ENCODE measurements at regions not wholly inside any gene's neighbourhood (a gene's known extent, or its start where the extent isn't known, plus 50 kb on each side); places are given as distances from the start of the nearest gene placed in this dataset.

DNA sequence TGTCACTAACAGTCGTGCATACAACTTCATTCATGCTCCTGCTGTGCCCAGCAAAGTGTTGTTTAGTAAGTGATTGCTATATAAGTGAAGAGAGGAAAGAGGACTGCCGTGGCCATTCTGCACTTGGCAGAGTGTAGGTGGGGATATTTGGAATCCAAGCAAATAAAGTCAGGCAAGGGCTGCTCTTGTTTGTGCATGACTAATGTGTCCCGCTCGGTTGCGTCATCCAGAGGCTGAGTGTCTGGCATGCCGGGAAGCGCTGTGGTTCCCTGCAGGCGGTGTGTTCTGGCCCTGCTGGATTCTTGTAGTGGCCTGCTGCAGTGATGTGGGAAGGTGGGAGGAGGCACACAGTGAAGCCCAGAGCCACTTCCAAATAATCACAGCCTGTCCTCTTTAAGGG, 136.9 kb upstream of the ANKH start:
- no peak overlapping the region for H3K4me3 ChIP-seq (replicated peaks; ENCODE audit: low read depth, low read length)
- TF ChIP-seq CTCF (IDR thresholded peaks at IDR 0.05; ENCODE audit: low read depth, low read length, missing control alignments) = no peak
- DNase-seq (ENCODE audit: extremely low read depth, low read depth) = peak; percentile 78

DNA sequence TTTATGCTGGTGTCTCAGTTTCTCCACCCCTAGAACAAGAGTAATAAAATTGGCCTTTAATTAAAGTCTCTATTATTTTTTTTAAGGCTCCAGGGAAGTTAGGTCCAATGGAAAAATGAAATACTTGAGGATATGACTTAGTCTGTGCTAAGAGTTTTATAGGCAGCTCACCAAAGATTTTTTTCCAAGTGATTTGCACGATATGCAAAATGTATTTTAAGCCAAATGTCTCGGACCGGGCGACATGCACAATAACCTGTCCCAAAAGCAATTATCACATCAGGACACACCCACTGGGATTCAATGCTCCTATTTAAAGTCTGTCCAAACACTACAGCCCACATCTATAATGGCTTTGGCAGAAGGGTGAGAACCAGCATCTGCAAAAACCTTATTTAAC, 136.1 kb upstream of the ANKH start:
- TF ChIP-seq CTCF (IDR thresholded peaks at IDR 0.05; ENCODE audit: low read depth, low read length, missing control alignments) = no peak
- no peak for DNase-seq (ENCODE audit: extremely low read depth, low read depth)
- no peak overlapping the region for H3K4me3 ChIP-seq (replicated peaks; ENCODE audit: low read depth, low read length)

DNA sequence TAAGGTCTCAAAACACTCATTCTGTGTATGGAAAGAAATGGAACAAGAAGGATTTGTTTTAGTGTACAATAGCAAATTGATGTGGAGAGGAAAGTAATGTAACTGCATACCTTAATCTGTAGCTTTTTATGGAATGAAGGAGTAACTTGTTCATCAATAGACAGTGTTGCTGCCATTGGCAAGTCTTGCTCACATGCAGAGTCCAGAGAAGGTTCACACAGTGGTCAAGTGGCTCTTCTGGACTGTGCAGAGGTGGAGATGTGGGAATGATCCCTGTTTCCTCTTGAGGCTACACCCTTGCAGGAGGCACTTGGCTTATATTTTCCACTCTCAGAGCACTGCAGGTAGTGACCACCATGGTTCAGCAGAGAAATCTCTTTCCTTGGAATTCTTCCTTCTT, 132.9 kb upstream of the ANKH start:
- no peak overlapping the region for H3K4me3 ChIP-seq (replicated peaks; ENCODE audit: low read depth, low read length)
- no peak for TF ChIP-seq CTCF (IDR thresholded peaks at IDR 0.05; ENCODE audit: low read depth, low read length, missing control alignments)
- DNase-seq (ENCODE audit: extremely low read depth, low read depth) = no peak

DNA sequence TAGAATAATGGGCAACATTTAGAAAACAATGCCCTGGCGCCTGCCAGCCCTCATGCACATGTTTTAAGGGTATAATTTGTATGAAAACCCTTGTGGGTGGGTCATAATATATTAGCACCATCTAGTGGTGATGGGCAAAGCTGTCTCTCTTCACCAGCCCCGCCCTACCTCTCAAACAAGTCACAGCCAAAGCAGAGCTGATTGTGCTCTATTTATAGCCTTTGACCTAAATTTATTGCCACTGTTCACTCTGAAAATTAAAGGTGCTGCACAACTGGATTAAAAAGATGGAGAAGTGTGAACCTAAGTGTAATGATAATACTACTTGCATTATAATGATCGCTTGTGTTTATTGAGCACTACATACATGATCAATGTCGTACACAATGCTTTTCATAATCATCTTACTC, 131.9 kb upstream of the ANKH start:
- TF ChIP-seq CTCF (IDR thresholded peaks at IDR 0.05; ENCODE audit: low read depth, low read length, missing control alignments) = peak; percentile 83
- peak; percentile 47 for DNase-seq (ENCODE audit: extremely low read depth, low read depth)
- H3K4me3 ChIP-seq (replicated peaks; ENCODE audit: low read depth, low read length) = no peak overlapping the region

GRCh38 chr5:15002791-15003190, 131.2 kb upstream of the ANKH start:
- DNase-seq (ENCODE audit: extremely low read depth, low read depth) = no peak
- TF ChIP-seq CTCF (IDR thresholded peaks at IDR 0.05; ENCODE audit: low read depth, low read length, missing control alignments) = no peak

GRCh38 chr5:15002173-15002572, 130.6 kb upstream of the ANKH start:
- DNase-seq (ENCODE audit: extremely low read depth, low read depth) = no peak
- H3K4me3 ChIP-seq (replicated peaks; ENCODE audit: low read depth, low read length) = no peak overlapping the region
- TF ChIP-seq CTCF (IDR thresholded peaks at IDR 0.05; ENCODE audit: low read depth, low read length, missing control alignments) = no peak

More at GRCh38 chr5:15002791-15003190, 131.2 kb upstream of the ANKH start:
- H3K4me3 ChIP-seq (replicated peaks; ENCODE audit: low read depth, low read length) = no peak overlapping the region

- H3K4me3 ChIP-seq (replicated peaks; ENCODE audit: low read depth, low read length) = no peak overlapping the region
- TF ChIP-seq CTCF (IDR thresholded peaks at IDR 0.05; ENCODE audit: low read depth, low read length, missing control alignments) = no peak
- no peak for DNase-seq (ENCODE audit: extremely low read depth, low read depth)
These were observed 129.9 kb upstream of the ANKH start for GRCh38 chr5:15001517-15001916.
